ENCODE measurements at regions not wholly inside any gene's neighbourhood (a gene's known extent, or its start where the extent isn't known, plus 50 kb on each side); places are given as distances from the start of the nearest gene placed in this dataset.

DNA sequence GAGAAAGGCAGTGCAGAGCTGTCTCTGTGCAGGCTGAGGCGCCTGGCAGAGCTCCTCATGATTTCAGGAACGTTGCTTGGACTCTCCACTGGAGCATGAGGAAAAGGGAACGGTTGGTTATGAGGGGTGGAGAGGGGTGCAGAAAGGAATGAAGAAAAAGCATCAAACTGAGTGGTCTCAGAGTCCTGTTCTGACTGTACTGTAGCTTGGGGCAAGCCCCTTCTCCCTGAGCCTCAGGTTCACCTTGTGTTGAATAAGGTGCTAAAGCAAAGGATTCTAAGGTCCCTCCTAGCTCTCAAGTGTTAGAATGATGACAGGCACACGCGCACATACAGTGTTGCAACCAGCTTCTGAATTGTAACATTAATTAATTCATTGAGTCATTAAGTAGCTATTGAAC is 125.2 kb upstream of the PARP11 start:
- Histone ChIP-seq H3K79me2 (ENCODE audit: insufficient read depth, low read length) (no peaks in the 10 kb centered on the region), H3K4me2 (ENCODE audit: low read length) (no peak overlapping the region), H3K36me3 (ENCODE audit: control insufficient read depth in 1 of 2, insufficient read depth in 2 of 2, low read length in 2 of 2) (no peaks in the 10 kb centered on the region), H3K4me3 (replicated peaks in 1 of 2; ENCODE audit: low read depth in 1 of 2, low read length in 2 of 2) (no peak overlapping the region), H4K20me1 (ENCODE audit: insufficient read depth) (no peaks in the 10 kb centered on the region), H3K4me1 (ENCODE audit: control insufficient read depth in 1 of 2, insufficient read depth in 2 of 2, low read length in 2 of 2) (no peaks in the 10 kb centered on the region), H3K9me3 (ENCODE audit: control insufficient read depth in 1 of 2, insufficient read depth in 1 of 2, low read depth in 1 of 2, low read length in 2 of 2) (no peaks in the 10 kb centered on the region; a peak in 1 of 4 replicates), H2AFZ (ENCODE audit: low read depth, low read length, poor library complexity, severe bottlenecking) (no peak overlapping the region), H3K9ac (ENCODE audit: low read length) (no peak overlapping the region), H3K27me3 (ENCODE audit: insufficient read depth, low read length) (peaks cover 14% of the 10 kb centered on the region; the same call in 1 of the 2 replicates), H3K9me2 (ENCODE audit: insufficient read depth) (no peaks in the 10 kb centered on the region), H3K27ac (ENCODE audit: low read depth, low read length) (no peak overlapping the region)
- RAD21 ChIA-PET (ENCODE audit: low non-redundant PET in 1 of 2, low total read pairs in 2 of 2, uncharacterized antibody in 2 of 2, unreplicated experiment in 2 of 2): no interaction called here
- DNase-seq (ENCODE audit: low read depth, low spot score): no peak
- intact Hi-C loops (cut with micrococcal nuclease): no loop called here
- TF ChIP-seq, protein P1, sequence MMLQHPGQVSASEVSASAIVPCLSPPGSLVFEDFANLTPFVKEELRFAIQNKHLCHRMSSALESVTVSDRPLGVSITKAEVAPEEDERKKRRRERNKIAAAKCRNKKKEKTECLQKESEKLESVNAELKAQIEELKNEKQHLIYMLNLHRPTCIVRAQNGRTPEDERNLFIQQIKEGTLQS (IDR thresholded peaks at IDR 0.05): no peak
- TF ChIP-seq, protein P2, sequence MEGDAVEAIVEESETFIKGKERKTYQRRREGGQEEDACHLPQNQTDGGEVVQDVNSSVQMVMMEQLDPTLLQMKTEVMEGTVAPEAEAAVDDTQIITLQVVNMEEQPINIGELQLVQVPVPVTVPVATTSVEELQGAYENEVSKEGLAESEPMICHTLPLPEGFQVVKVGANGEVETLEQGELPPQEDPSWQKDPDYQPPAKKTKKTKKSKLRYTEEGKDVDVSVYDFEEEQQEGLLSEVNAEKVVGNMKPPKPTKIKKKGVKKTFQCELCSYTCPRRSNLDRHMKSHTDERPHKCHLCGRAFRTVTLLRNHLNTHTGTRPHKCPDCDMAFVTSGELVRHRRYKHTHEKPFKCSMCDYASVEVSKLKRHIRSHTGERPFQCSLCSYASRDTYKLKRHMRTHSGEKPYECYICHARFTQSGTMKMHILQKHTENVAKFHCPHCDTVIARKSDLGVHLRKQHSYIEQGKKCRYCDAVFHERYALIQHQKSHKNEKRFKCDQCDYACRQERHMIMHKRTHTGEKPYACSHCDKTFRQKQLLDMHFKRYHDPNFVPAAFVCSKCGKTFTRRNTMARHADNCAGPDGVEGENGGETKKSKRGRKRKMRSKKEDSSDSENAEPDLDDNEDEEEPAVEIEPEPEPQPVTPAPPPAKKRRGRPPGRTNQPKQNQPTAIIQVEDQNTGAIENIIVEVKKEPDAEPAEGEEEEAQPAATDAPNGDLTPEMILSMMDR (IDR thresholded peaks at IDR 0.05 in 2 of 3, conservative IDR thresholded peaks at IDR 0.05 in 1 of 3; ENCODE audit: borderline replicate concordance in 1 of 3, insufficient read depth in 1 of 3, low read depth in 2 of 3, low read length in 2 of 3): no peak
- TF ChIP-seq ZNF274 (IDR thresholded peaks at IDR 0.05; ENCODE audit: low read depth, low read length) (no peak), SIN3A (IDR thresholded peaks at IDR 0.05; ENCODE audit: low read depth) (no peak), JUND (IDR thresholded peaks at IDR 0.05) (no peak), ZFX (IDR thresholded peaks at IDR 0.05) (no peak), SP1 (IDR thresholded peaks at IDR 0.05; ENCODE audit: low read depth) (no peak), CEBPB (IDR thresholded peaks at IDR 0.05; ENCODE audit: low read depth) (no peak), EGR1 (IDR thresholded peaks at IDR 0.05; ENCODE audit: low read depth) (no peak)
- TF ChIP-seq, protein P3, sequence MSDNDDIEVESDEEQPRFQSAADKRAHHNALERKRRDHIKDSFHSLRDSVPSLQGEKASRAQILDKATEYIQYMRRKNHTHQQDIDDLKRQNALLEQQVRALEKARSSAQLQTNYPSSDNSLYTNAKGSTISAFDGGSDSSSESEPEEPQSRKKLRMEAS (IDR thresholded peaks at IDR 0.05): no peak
- no peak for ATAC-seq
- POLR2A ChIA-PET: no interaction called here
- BruUV-seq (replicated peaks): no TSS peak
- CTCF ChIA-PET: interaction anchor here (1.8 to 3.5 kb wide), 2 partner anchors 40 to 278 kb away, joined by 6 to 28 read pairs; no protein-coding TSS in a partner anchor

All from HCT116 (cell line).